ENCODE measurements at regions not wholly inside any gene's neighbourhood (a gene's known extent, or its start where the extent isn't known, plus 50 kb on each side); places are given as distances from the start of the nearest gene placed in this dataset.

- DNase-seq (ENCODE audit: low read depth), result no peak
These were observed 118.5 kb upstream of the HS6ST1 start for GRCh38 chr2:128437204-128437565.

GRCh38 chr2:128438091-128438490, 119.4 kb upstream of the HS6ST1 start:
- no peak for DNase-seq (ENCODE audit: low read depth)

GRCh38 chr2:128438586-128438985, 119.9 kb upstream of the HS6ST1 start:
- no peak for DNase-seq (ENCODE audit: low read depth)

GRCh38 chr2:128439031-128439790, 120.5 kb upstream of the HS6ST1 start:
- DNase-seq (ENCODE audit: low read depth), result no peak

- DNase-seq (ENCODE audit: low read depth), result no peak
These were observed 121.4 kb upstream of the HS6ST1 start for GRCh38 chr2:128439791-128440665.

GRCh38 chr2:128440666-128441340, 122.1 kb upstream of the HS6ST1 start:
- DNase-seq (ENCODE audit: low read depth), result no peak

GRCh38 chr2:128441341-128442052, 122.8 kb upstream of the HS6ST1 start:
- DNase-seq (ENCODE audit: low read depth), result no peak

- no peak for DNase-seq (ENCODE audit: low read depth)
These were observed 123.5 kb upstream of the HS6ST1 start for GRCh38 chr2:128442053-128442751.

- no peak for DNase-seq (ENCODE audit: low read depth)
These were observed 124.2 kb upstream of the HS6ST1 start for GRCh38 chr2:128442891-128443302.

- DNase-seq (ENCODE audit: low read depth), result no peak
These were observed 125.6 kb upstream of the HS6ST1 start for GRCh38 chr2:128444121-128444771.

- no peak for DNase-seq (ENCODE audit: low read depth)
These were observed 126.3 kb upstream of the HS6ST1 start for GRCh38 chr2:128444816-128445522.

GRCh38 chr2:128445523-128445900, 126.8 kb upstream of the HS6ST1 start:
- no peak for DNase-seq (ENCODE audit: low read depth)

- no peak for DNase-seq (ENCODE audit: low read depth)
These were observed 127.6 kb upstream of the HS6ST1 start for GRCh38 chr2:128446049-128446873.

- no peak for DNase-seq (ENCODE audit: low read depth)
These were observed 128.3 kb upstream of the HS6ST1 start for GRCh38 chr2:128446874-128447537.

GRCh38 chr2:128447538-128447995, 128.9 kb upstream of the HS6ST1 start:
- no peak for DNase-seq (ENCODE audit: low read depth)

- no peak for DNase-seq (ENCODE audit: low read depth)
These were observed 129.9 kb upstream of the HS6ST1 start for GRCh38 chr2:128448331-128449225.

GRCh38 chr2:128449226-128450061, 130.8 kb upstream of the HS6ST1 start:
- no peak for DNase-seq (ENCODE audit: low read depth)

Measured in stimulated activated CD8-positive, alpha-beta memory T cell treated with anti-CD3 and anti-CD28 coated beads, Interleukin-4, amount 100 ng/mL, for 24 hours (primary cell).